HEK293 (cell line): ENCODE measurements at regions not wholly inside any gene's neighbourhood (a gene's known extent, or its start where the extent isn't known, plus 50 kb on each side); places are given as distances from the start of the nearest gene placed in this dataset.
"Not testable (repeated sequence)": the region's sequence is repeated elsewhere in the genome, so short reads cannot be mapped to it uniquely, and the experiment has no call there.

Experiments
- CTCF ChIA-PET: fragments of 350-600 bp; formaldehyde crosslinking; extraction: SDS; loops from one replicate; lab custom pipeline; 2021; ENCODE audit warnings: antibody characterized with exemption; lab: Yijun Ruan, JAX
- POLR2A ChIA-PET: fragments of 300-600 bp; formaldehyde crosslinking; extraction: SDS; loops from one replicate; lab custom pipeline; 2020; ENCODE audit warnings: antibody characterized with exemption, inconsistent platforms; lab: Yijun Ruan, JAX
- H3K27ac ChIP-seq: fragments of 200-500 bp; sonication (Bioruptor generic); 2 replicates; pipeline ENCODE4 v1.5.1; 2014; ENCODE audit warnings: low read depth, low read length, control low read depth, inconsistent platforms; ENCODE audit errors: extremely low read depth
- H3K36me3 ChIP-seq, 2 experiments: fragments of 200-500 bp in 1 of 2; sonication (Bioruptor generic) in 1 of 2; 1 replicate in 1 of 2; 2 replicates in 1 of 2; pipeline ENCODE4 v1.5.1; 2014 to 2017; ENCODE audit warnings: inconsistent platforms in 2 of 2, low read length in 2 of 2; ENCODE audit not compliant: control insufficient read depth in 2 of 2, insufficient read depth in 1 of 2
- H3K4me1 ChIP-seq: fragments of 200-500 bp; sonication (Bioruptor generic); 2 replicates; pipeline ENCODE4 v1.5.1; 2014; ENCODE audit warnings: mild to moderate bottlenecking, low read length, inconsistent platforms; ENCODE audit not compliant: control insufficient read depth, insufficient read depth
- H3K4me3 ChIP-seq: 2 replicates; pipeline ENCODE4 v1.5.1; 2011; ENCODE audit warnings: low read depth, mild to moderate bottlenecking, control low read depth, low read length, moderate library complexity
- H3K9me3 ChIP-seq: fragments of 200-500 bp; sonication (Bioruptor generic); 2 replicates; pipeline ENCODE4 v1.5.1; 2014; ENCODE audit warnings: low read depth, low read length, inconsistent platforms; ENCODE audit not compliant: control insufficient read depth, insufficient read depth
- HOXA7 ChIP-seq: sonication (generic); formaldehyde crosslinking; IDR thresholded peaks from 2 replicates; pipeline ENCODE4 v1.8.1; 2022; ENCODE audit warnings: missing genetic modification reagents, borderline replicate concordance
- OVOL3 ChIP-seq: fragments of 450-650 bp; formaldehyde crosslinking; IDR thresholded peaks from 2 replicates; pipeline ENCODE4 v1.5.1; 2016; ENCODE audit warnings: missing biosample characterization, missing genetic modification characterization
- RBAK ChIP-seq: fragments of 450-650 bp; formaldehyde crosslinking; IDR thresholded peaks from 2 replicates; pipeline ENCODE4 v1.5.1; 2016; ENCODE audit warnings: missing biosample characterization, missing genetic modification characterization
- SCRT2 ChIP-seq: fragments of 450-650 bp; formaldehyde crosslinking; IDR thresholded peaks from 2 replicates; pipeline ENCODE4 v1.5.1; 2016; ENCODE audit warnings: missing biosample characterization, missing genetic modification characterization
- SETDB1 ChIP-seq: IDR thresholded peaks from one replicate; pipeline ENCODE4 v1.6.1; 2017; ENCODE audit warnings: mild to moderate bottlenecking, low read length, moderate library complexity, mixed read lengths; ENCODE audit not compliant: insufficient read length
- TRIM28 ChIP-seq: IDR thresholded peaks from 2 replicates; pipeline ENCODE4 v1.6.1; 2011; ENCODE audit warnings: low read length, control low read depth, borderline replicate concordance
- WT1 ChIP-seq: fragments of 450-650 bp; formaldehyde crosslinking; IDR thresholded peaks from 2 replicates; pipeline ENCODE4 v1.5.1; 2016; ENCODE audit warnings: missing biosample characterization, missing genetic modification characterization
- YY2 ChIP-seq: fragments of 450-650 bp; formaldehyde crosslinking; IDR thresholded peaks from 2 replicates; pipeline ENCODE4 v1.5.1; 2016; ENCODE audit warnings: missing biosample characterization, missing genetic modification characterization
- ZBTB17 ChIP-seq: fragments of 450-650 bp; formaldehyde crosslinking; IDR thresholded peaks from 2 replicates; pipeline ENCODE4 v1.5.1; 2016; ENCODE audit warnings: missing biosample characterization, missing genetic modification characterization
- ZBTB48 ChIP-seq: fragments of 450-650 bp; formaldehyde crosslinking; IDR thresholded peaks from 2 replicates; pipeline ENCODE4 v1.5.1; 2016; ENCODE audit warnings: missing biosample characterization, missing genetic modification characterization
- ZBTB8A ChIP-seq: fragments of 450-650 bp; formaldehyde crosslinking; IDR thresholded peaks from 2 replicates; pipeline ENCODE4 v1.5.1; 2016; ENCODE audit warnings: missing biosample characterization, missing genetic modification characterization
- ZFHX2 ChIP-seq: fragments of 450-650 bp; formaldehyde crosslinking; conservative IDR thresholded peaks from 2 replicates; pipeline ENCODE4 v1.5.1; 2016; ENCODE audit warnings: missing biosample characterization, missing genetic modification characterization
- ZFP41 ChIP-seq: fragments of 450-650 bp; formaldehyde crosslinking; IDR thresholded peaks from 2 replicates; pipeline ENCODE4 v1.5.1; 2016; ENCODE audit warnings: missing biosample characterization, missing genetic modification characterization, borderline replicate concordance
- ZNF132 ChIP-seq: fragments of 450-650 bp; formaldehyde crosslinking; IDR thresholded peaks from 2 replicates; pipeline ENCODE4 v1.5.1; 2017; ENCODE audit warnings: missing biosample characterization, missing genetic modification characterization, borderline replicate concordance
- ZNF211 ChIP-seq: fragments of 450-650 bp; formaldehyde crosslinking; IDR thresholded peaks from 2 replicates; pipeline ENCODE4 v1.5.1; 2016; ENCODE audit warnings: low read depth, missing biosample characterization, missing genetic modification characterization
- ZNF221 ChIP-seq: fragments of 450-650 bp; formaldehyde crosslinking; IDR thresholded peaks from 2 replicates; pipeline ENCODE4 v1.5.1; 2017; ENCODE audit warnings: missing biosample characterization, missing genetic modification characterization, borderline replicate concordance
- ZNF292 ChIP-seq: fragments of 450-650 bp; formaldehyde crosslinking; IDR thresholded peaks from 2 replicates; pipeline ENCODE4 v1.5.1; 2016; ENCODE audit warnings: low read depth, missing biosample characterization, missing genetic modification characterization, borderline replicate concordance
- ZNF324 ChIP-seq: fragments of 450-650 bp; formaldehyde crosslinking; IDR thresholded peaks from 2 replicates; pipeline ENCODE4 v1.5.1; 2016; ENCODE audit warnings: missing biosample characterization, missing genetic modification characterization
- ZNF571 ChIP-seq: fragments of 450-650 bp; formaldehyde crosslinking; IDR thresholded peaks from 2 replicates; pipeline ENCODE4 v1.5.0; 2017; ENCODE audit warnings: missing biosample characterization, missing genetic modification characterization
- ZNF600 ChIP-seq: fragments of 450-650 bp; formaldehyde crosslinking; IDR thresholded peaks from 2 replicates; pipeline ENCODE4 v1.5.1; 2016; ENCODE audit warnings: missing biosample characterization, missing genetic modification characterization
- ZNF623 ChIP-seq: fragments of 450-650 bp; formaldehyde crosslinking; IDR thresholded peaks from 2 replicates; pipeline ENCODE4 v1.5.1; 2016; ENCODE audit warnings: missing biosample characterization, missing genetic modification characterization
- ZNF664 ChIP-seq: fragments of 450-650 bp; formaldehyde crosslinking; IDR thresholded peaks from 2 replicates; pipeline ENCODE4 v1.5.1; 2016; ENCODE audit warnings: missing biosample characterization, missing genetic modification characterization
- ZNF777 ChIP-seq: fragments of 450-650 bp; formaldehyde crosslinking; IDR thresholded peaks from 2 replicates; pipeline ENCODE4 v1.5.1; 2017; ENCODE audit warnings: missing biosample characterization, missing genetic modification characterization, borderline replicate concordance
- ZSCAN23 ChIP-seq: fragments of 450-650 bp; formaldehyde crosslinking; IDR thresholded peaks from 2 replicates; pipeline ENCODE4 v1.5.1; 2016; ENCODE audit warnings: missing biosample characterization, missing genetic modification characterization
- TF ChIP-seq, protein P1 (sequence below): fragments of 450-650 bp; formaldehyde crosslinking; IDR thresholded peaks from 2 replicates; pipeline ENCODE4 v1.5.1; 2016; ENCODE audit warnings: missing biosample characterization, missing genetic modification characterization, borderline replicate concordance
- TF ChIP-seq, protein P2 (sequence below): fragments of 450-650 bp; formaldehyde crosslinking; IDR thresholded peaks from 2 replicates; pipeline ENCODE4 v1.5.1; 2016; ENCODE audit warnings: missing biosample characterization, missing genetic modification characterization
- TF ChIP-seq, protein P3 (sequence below): fragments of 450-650 bp; formaldehyde crosslinking; IDR thresholded peaks from 2 replicates; pipeline ENCODE4 v1.5.1; 2017; ENCODE audit warnings: missing biosample characterization, missing genetic modification characterization

DNA sequence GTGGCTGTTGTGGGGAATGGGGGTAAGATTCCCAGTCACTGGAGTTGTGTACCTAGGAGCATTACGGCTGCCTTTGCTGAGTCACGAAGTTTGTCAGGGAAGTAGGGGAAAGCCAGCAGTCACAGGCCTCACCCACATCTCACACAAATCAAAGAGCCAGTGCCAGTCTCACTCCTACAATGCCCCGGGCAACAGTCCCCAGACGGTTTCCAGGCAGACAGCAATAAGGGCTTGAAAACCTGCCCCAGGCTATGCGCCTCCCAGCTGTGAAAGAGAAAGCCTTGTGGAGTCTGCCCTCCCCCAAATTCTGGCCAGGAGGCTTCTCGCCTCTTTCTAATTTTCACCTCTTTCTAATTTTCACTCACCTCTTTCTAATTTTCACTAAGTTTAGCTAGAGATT lies 142.3 kb upstream of the EDNRB start:
- Histone ChIP-seq H3K9me3 (no peaks in the 10 kb centered on the region), H3K36me3 (no peaks in the 10 kb centered on the region), H3K27ac (no peak overlapping the region), H3K4me3 (no peak overlapping the region), H3K4me1 (no peaks in the 10 kb centered on the region)
- CTCF ChIA-PET: no interaction called here
- TF ChIP-seq ZNF664 (no peak), ZNF324 (tag by site-specific recombination) (no peak), ZNF221 (tag by site-specific recombination) (no peak), SCRT2 (no peak), ZNF623 (tag by site-specific recombination) (no peak), YY2 (tag by site-specific recombination) (no peak), ZBTB17 (no peak), ZFP41 (tag by site-specific recombination) (no peak), ZNF292 (tag by site-specific recombination) (no peak), ZNF132 (tag by site-specific recombination) (no peak), WT1 (tag by site-specific recombination) (no peak)
- TF ChIP-seq, protein P1, sequence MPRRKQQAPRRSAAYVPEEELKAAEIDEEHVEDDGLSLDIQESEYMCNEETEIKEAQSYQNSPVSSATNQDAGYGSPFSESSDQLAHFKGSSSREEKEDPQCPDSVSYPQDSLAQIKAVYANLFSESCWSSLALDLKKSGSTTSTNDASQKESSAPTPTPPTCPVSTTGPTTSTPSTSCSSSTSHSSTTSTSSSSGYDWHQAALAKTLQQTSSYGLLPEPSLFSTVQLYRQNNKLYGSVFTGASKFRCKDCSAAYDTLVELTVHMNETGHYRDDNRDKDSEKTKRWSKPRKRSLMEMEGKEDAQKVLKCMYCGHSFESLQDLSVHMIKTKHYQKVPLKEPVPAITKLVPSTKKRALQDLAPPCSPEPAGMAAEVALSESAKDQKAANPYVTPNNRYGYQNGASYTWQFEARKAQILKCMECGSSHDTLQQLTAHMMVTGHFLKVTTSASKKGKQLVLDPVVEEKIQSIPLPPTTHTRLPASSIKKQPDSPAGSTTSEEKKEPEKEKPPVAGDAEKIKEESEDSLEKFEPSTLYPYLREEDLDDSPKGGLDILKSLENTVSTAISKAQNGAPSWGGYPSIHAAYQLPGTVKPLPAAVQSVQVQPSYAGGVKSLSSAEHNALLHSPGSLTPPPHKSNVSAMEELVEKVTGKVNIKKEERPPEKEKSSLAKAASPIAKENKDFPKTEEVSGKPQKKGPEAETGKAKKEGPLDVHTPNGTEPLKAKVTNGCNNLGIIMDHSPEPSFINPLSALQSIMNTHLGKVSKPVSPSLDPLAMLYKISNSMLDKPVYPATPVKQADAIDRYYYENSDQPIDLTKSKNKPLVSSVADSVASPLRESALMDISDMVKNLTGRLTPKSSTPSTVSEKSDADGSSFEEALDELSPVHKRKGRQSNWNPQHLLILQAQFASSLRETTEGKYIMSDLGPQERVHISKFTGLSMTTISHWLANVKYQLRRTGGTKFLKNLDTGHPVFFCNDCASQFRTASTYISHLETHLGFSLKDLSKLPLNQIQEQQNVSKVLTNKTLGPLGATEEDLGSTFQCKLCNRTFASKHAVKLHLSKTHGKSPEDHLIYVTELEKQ (tag by site-specific recombination): no peak
- TF ChIP-seq, protein P2, sequence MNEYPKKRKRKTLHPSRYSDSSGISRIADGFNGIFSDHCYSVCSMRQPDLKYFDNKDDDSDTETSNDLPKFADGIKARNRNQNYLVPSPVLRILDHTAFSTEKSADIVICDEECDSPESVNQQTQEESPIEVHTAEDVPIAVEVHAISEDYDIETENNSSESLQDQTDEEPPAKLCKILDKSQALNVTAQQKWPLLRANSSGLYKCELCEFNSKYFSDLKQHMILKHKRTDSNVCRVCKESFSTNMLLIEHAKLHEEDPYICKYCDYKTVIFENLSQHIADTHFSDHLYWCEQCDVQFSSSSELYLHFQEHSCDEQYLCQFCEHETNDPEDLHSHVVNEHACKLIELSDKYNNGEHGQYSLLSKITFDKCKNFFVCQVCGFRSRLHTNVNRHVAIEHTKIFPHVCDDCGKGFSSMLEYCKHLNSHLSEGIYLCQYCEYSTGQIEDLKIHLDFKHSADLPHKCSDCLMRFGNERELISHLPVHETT (tag by site-specific recombination): no peak
- POLR2A ChIA-PET: no interaction called here

DNA sequence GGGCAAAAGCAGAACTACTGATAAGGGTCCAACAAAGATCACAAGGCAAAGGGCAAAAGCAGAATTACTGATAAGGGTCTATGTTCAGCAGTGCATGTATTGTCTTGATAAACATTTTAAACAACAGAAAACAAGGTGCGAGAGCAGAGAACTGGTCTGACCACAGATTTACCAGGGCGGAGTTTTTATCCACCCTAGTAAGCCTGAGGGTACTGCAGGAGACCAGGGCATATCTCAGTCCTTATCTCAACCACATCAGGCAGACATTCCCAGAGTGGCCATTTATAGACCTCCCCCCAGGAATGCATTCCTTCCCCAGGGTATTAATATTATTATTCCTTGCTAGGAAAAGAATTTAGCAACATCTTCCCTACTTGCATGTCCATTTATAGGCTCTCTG lies 138.2 kb upstream of the EDNRB start:
- TF ChIP-seq SETDB1 (peak; percentile 92), TRIM28 (peak; percentile 91)
- POLR2A ChIA-PET, H3K4me3 ChIP-seq, H3K9me3 ChIP-seq, H3K36me3 ChIP-seq, H3K4me1 ChIP-seq, CTCF ChIA-PET, H3K27ac ChIP-seq: not testable (repeated sequence)

DNA sequence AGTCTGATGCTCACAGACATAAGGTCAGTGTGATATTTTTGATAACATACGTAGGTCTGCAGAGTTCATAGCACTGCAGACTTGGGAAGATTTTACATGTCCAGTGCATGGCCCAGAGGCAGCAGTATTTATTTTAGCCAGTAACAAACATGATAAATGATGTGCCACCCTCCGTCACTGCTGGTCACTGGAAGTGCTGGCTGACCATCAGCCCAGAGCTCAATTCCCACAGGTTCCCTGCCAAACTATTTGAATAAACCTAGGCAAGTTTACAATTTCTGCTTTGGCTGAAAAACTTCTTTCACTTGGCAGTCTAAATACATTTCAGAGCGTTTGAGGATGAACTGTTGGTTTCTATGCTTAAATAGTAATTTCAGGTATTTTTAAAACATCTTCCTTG lies 135.5 kb upstream of the EDNRB start:
- CTCF ChIA-PET: no interaction called here
- Histone ChIP-seq H3K4me3 (no peak overlapping the region), H3K27ac (no peak overlapping the region), H3K9me3 (no peaks in the 10 kb centered on the region), H3K4me1 (no peaks in the 10 kb centered on the region), H3K36me3 (no peaks in the 10 kb centered on the region)
- POLR2A ChIA-PET: no interaction called here
- TF ChIP-seq HOXA7 (CRISPR knock-in tag): no peak
- TF ChIP-seq ZNF211 (tag by site-specific recombination): no peak
- no peak for TF ChIP-seq ZNF600 (tag by site-specific recombination)
- TF ChIP-seq, protein P3, sequence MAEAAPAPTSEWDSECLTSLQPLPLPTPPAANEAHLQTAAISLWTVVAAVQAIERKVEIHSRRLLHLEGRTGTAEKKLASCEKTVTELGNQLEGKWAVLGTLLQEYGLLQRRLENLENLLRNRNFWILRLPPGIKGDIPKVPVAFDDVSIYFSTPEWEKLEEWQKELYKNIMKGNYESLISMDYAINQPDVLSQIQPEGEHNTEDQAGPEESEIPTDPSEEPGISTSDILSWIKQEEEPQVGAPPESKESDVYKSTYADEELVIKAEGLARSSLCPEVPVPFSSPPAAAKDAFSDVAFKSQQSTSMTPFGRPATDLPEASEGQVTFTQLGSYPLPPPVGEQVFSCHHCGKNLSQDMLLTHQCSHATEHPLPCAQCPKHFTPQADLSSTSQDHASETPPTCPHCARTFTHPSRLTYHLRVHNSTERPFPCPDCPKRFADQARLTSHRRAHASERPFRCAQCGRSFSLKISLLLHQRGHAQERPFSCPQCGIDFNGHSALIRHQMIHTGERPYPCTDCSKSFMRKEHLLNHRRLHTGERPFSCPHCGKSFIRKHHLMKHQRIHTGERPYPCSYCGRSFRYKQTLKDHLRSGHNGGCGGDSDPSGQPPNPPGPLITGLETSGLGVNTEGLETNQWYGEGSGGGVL (tag by site-specific recombination): no peak
- TF ChIP-seq ZBTB8A (tag by site-specific recombination): no peak
- no peak for TF ChIP-seq ZNF571 (tag by site-specific recombination)
- TF ChIP-seq OVOL3 (tag by site-specific recombination): no peak
- no peak for TF ChIP-seq ZBTB48 (tag by site-specific recombination)
- TF ChIP-seq, protein P2 (tag by site-specific recombination): no peak
- TF ChIP-seq ZFHX2 (tag by site-specific recombination): no peak
- TF ChIP-seq ZSCAN23 (tag by site-specific recombination): no peak
- no peak for TF ChIP-seq RBAK
- TF ChIP-seq ZNF777 (tag by site-specific recombination): no peak
